Liver (tissue), 8 donors: ENCODE measurements at regions not wholly inside any gene's neighbourhood (a gene's known extent, or its start where the extent isn't known, plus 50 kb on each side); places are given as distances from the start of the nearest gene placed in this dataset.

Experiments used
- DNase-seq: peaks from one replicate; pipeline ENCODE4 v3.0.0-alpha.2; 2017; ENCODE audit warnings: low spot score
- H3K27ac ChIP-seq, 2 donors: one replicate each; pipeline ENCODE4 v1.7.0; 2013; ENCODE audit warnings: inconsistent platforms in 2 of 2, low read length in 2 of 2, control low read depth in 1 of 2, low read depth in 1 of 2, mild to moderate bottlenecking in 1 of 2
- H3K27me3 ChIP-seq, 4 donors: one replicate each; pipeline versions ENCODE4 v1.6.1 to v1.7.0; 2013; ENCODE audit warnings: low read length in 3 of 4, inconsistent platforms in 1 of 4, mild to moderate bottlenecking in 1 of 4, moderate library complexity in 1 of 4; ENCODE audit not compliant: control insufficient read depth in 4 of 4, insufficient read depth in 4 of 4
- H3K36me3 ChIP-seq, 4 donors: one replicate each; pipeline versions ENCODE4 v1.6.1 to v1.7.0; 2013; ENCODE audit warnings: low read length in 3 of 4, mild to moderate bottlenecking in 3 of 4, low read depth in 1 of 4, moderate library complexity in 1 of 4; ENCODE audit not compliant: control insufficient read depth in 4 of 4, insufficient read depth in 3 of 4
- H3K4me1 ChIP-seq, 4 donors: one replicate each; pipeline versions ENCODE4 v1.6.1 to v1.7.0; 2013; ENCODE audit warnings: low read length in 3 of 4, mild to moderate bottlenecking in 3 of 4, moderate library complexity in 1 of 4; ENCODE audit not compliant: control insufficient read depth in 4 of 4, insufficient read depth in 4 of 4
- H3K4me3 ChIP-seq, 3 donors: one replicate each; pipeline versions ENCODE4 v1.6.1 to v1.7.0; 2013; ENCODE audit warnings: low read length in 3 of 3, control low read depth in 1 of 3, low read depth in 1 of 3, mild to moderate bottlenecking in 1 of 3
- H3K9ac ChIP-seq, 2 donors: one replicate each; pipeline ENCODE4 v1.7.0; 2013; ENCODE audit warnings: low read length in 2 of 2, mild to moderate bottlenecking in 2 of 2, moderate library complexity in 2 of 2, control low read depth in 1 of 2, low read depth in 1 of 2
- H3K9me3 ChIP-seq, 4 donors: one replicate each; pipeline versions ENCODE4 v1.6.1 to v1.7.0; 2013; ENCODE audit warnings: low read length in 3 of 4; ENCODE audit not compliant: control insufficient read depth in 4 of 4
- ATF3 ChIP-seq: IDR thresholded peaks from 2 replicates; pipeline ENCODE4 v1.6.1; 2016; ENCODE audit warnings: antibody characterized with exemption
- CTCF ChIP-seq: fragments of 150-350 bp; IDR thresholded peaks from 2 replicates; pipeline ENCODE4 v1.5.1; 2017; ENCODE audit warnings: improper control_type of control experiment, low read depth, low read length; ENCODE audit not compliant: missing input control
- EGR1 ChIP-seq, 2 donors: IDR thresholded peaks; 2 replicates each; pipeline ENCODE4 v1.6.1; 2016 to 2018; ENCODE audit warnings: antibody characterized with exemption in 2 of 2, low read depth in 2 of 2
- FOXA1 ChIP-seq: IDR thresholded peaks from 2 replicates; pipeline ENCODE4 v1.6.1; 2016; ENCODE audit warnings: antibody characterized with exemption
- FOXA2 ChIP-seq: IDR thresholded peaks from 2 replicates; pipeline ENCODE4 v1.6.1; 2016; ENCODE audit warnings: antibody characterized with exemption
- GABPA ChIP-seq, 2 donors: IDR thresholded peaks in 1 of 2; conservative IDR thresholded peaks in 1 of 2; 2 replicates each; pipeline ENCODE4 v1.6.1; 2016; ENCODE audit warnings: antibody characterized with exemption in 2 of 2, mild to moderate bottlenecking in 1 of 2, moderate library complexity in 1 of 2
- HNF4A ChIP-seq, 2 donors: conservative IDR thresholded peaks; 2 replicates each; pipeline ENCODE4 v1.6.1; 2016; ENCODE audit warnings: antibody characterized with exemption in 2 of 2, mild to moderate bottlenecking in 2 of 2
- HNF4G ChIP-seq: IDR thresholded peaks from 2 replicates; pipeline ENCODE4 v1.6.1; 2016; ENCODE audit warnings: antibody characterized with exemption
- JUND ChIP-seq, 2 donors: IDR thresholded peaks; 2 replicates each; pipeline ENCODE4 v1.6.1; 2016; ENCODE audit warnings: antibody characterized with exemption in 2 of 2
- MAX ChIP-seq: IDR thresholded peaks from 2 replicates; pipeline ENCODE4 v1.6.1; 2016; ENCODE audit warnings: antibody characterized with exemption
- NR2F2 ChIP-seq: IDR thresholded peaks from 2 replicates; pipeline ENCODE4 v1.6.1; 2016; ENCODE audit warnings: antibody characterized with exemption
- RAD21 ChIP-seq, 2 donors: IDR thresholded peaks; 2 replicates each; pipeline ENCODE4 v1.6.1; 2016; ENCODE audit warnings: antibody characterized with exemption in 2 of 2, mild to moderate bottlenecking in 2 of 2
- REST ChIP-seq: IDR thresholded peaks from 2 replicates; pipeline ENCODE4 v1.6.1; 2016; ENCODE audit warnings: antibody characterized with exemption, mild to moderate bottlenecking
- RXRA ChIP-seq, 2 donors: IDR thresholded peaks; 2 replicates each; pipeline ENCODE4 v1.6.1; 2017 to 2018; ENCODE audit warnings: antibody characterized with exemption in 2 of 2, mild to moderate bottlenecking in 1 of 2
- SP1 ChIP-seq: IDR thresholded peaks from 2 replicates; pipeline ENCODE4 v1.6.1; 2018; ENCODE audit warnings: antibody characterized with exemption, mild to moderate bottlenecking
- TAF1 ChIP-seq: conservative IDR thresholded peaks from 2 replicates; pipeline ENCODE4 v1.6.1; 2016; ENCODE audit warnings: antibody characterized with exemption, mild to moderate bottlenecking
- YY1 ChIP-seq: IDR thresholded peaks from 2 replicates; pipeline ENCODE4 v1.6.1; 2016; ENCODE audit warnings: antibody characterized with exemption, mild to moderate bottlenecking
- ZBTB33 ChIP-seq: IDR thresholded peaks from 2 replicates; pipeline ENCODE4 v1.6.1; 2016; ENCODE audit warnings: antibody characterized with exemption
- WGBS: extraction: QIAGEN DNeasy Blood & Tissue Kit; methylation state at CpG from one replicate; pipeline ENCODE4 v1.1.7; 2013; 5-methylcytosine and 5-hydroxymethylcytosine counted together
- donor health status: healthy.
- donor health status: healthy.
- donor health status: healthy.
- donor health status: healthy.
- donor health status: healthy.

GRCh38 chr11:31986201-31986889 lies 104.5 kb upstream of the RCN1 start:
- TF ChIP-seq REST: no peak
- TF ChIP-seq HNF4G: no peak
- no peak for TF ChIP-seq NR2F2
- TF ChIP-seq ATF3: no peak
- TF ChIP-seq HNF4A (conservative IDR thresholded peaks at IDR 0.05): no peak
- no peak for TF ChIP-seq FOXA2
- TF ChIP-seq RAD21 (IDR thresholded peaks at IDR 0.05): no peak
- no peak for TF ChIP-seq SP1

GRCh38 chr11:31981457-31981856 lies 109.4 kb upstream of the RCN1 start:
- WGBS: 73% methylated on average over 1 of the region's 1 CpG
- Histone ChIP-seq H3K4me3 (no peak overlapping the region), H3K4me1 (no peaks in the 10 kb centered on the region), H3K36me3 (no peaks in the 10 kb centered on the region), H3K27ac (no peak overlapping the region), H3K9ac (no peak overlapping the region), H3K27me3 (peaks cover 0 to 2% (median under 1%) of the 10 kb centered on the region in 4 donors), H3K9me3 (no peaks in the 10 kb centered on the region)
- no peak for DNase-seq
- no peak for TF ChIP-seq ATF3
- no peak for TF ChIP-seq NR2F2
- TF ChIP-seq SP1: no peak
- no peak for TF ChIP-seq EGR1 (IDR thresholded peaks at IDR 0.05; ENCODE audit: low read depth in 2 of 2)
- no peak for TF ChIP-seq FOXA1
- TF ChIP-seq REST: no peak
- TF ChIP-seq RXRA (IDR thresholded peaks at IDR 0.05): no peak
- TF ChIP-seq YY1: no peak
- no peak for TF ChIP-seq TAF1
- no peak for TF ChIP-seq ZBTB33
- no peak for TF ChIP-seq HNF4G
- TF ChIP-seq HNF4A (conservative IDR thresholded peaks at IDR 0.05): no peak
- no peak for TF ChIP-seq RAD21 (IDR thresholded peaks at IDR 0.05)
- TF ChIP-seq FOXA2: no peak
- no peak for TF ChIP-seq MAX
- TF ChIP-seq JUND (IDR thresholded peaks at IDR 0.05): no peak
- TF ChIP-seq CTCF: no peak
- no peak for TF ChIP-seq GABPA (IDR thresholded peaks at IDR 0.05 in 1 of 2, conservative IDR thresholded peaks at IDR 0.05 in 1 of 2)

More at GRCh38 chr11:31986201-31986889, 104.5 kb upstream of the RCN1 start:
- 60% methylated on average over 10 of the region's 10 CpGs for WGBS
- H3K9ac ChIP-seq: no peak overlapping the region
- H3K27ac ChIP-seq: no peak overlapping the region
- H3K36me3 ChIP-seq: no peaks in the 10 kb centered on the region
- peaks cover 0 to 5% (median 4%) of the 10 kb centered on the region in 4 donors for H3K27me3 ChIP-seq
- no peaks in the 10 kb centered on the region for H3K9me3 ChIP-seq
- no peak overlapping the region for H3K4me3 ChIP-seq
- no peak for DNase-seq
- H3K4me1 ChIP-seq: peaks cover 0 to 3% (median under 1%) of the 10 kb centered on the region in 4 donors
